ENCODE measurements at regions not wholly inside any gene's neighbourhood (a gene's known extent, or its start where the extent isn't known, plus 50 kb on each side); places are given as distances from the start of the nearest gene placed in this dataset.

DNA sequence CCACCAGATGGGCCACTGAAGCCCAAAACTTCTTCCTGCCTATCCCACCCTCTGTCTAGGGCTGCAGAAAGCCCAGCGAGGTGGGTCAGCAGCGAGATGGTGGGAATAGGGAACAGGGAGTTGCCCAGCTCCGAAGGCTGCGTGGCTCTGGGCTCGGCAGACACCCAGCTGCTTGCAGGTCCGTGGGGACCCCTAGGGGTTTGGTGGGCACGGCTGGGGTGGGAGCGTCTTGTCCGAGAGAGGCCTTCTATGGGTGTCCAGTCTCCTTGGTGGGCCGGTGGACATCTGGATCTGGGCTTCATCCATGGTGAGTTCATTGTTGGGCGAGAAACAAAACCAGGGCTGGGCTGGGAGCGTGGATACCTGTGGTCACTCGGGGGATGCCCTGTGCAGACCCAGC, 1211.0 kb downstream of the BRD1 start:
- ATAC-seq (ENCODE audit: low FRiP score) (no peak), DNase-seq (ENCODE audit: low spot score) (no peak)
- TF ChIP-seq, protein P1, sequence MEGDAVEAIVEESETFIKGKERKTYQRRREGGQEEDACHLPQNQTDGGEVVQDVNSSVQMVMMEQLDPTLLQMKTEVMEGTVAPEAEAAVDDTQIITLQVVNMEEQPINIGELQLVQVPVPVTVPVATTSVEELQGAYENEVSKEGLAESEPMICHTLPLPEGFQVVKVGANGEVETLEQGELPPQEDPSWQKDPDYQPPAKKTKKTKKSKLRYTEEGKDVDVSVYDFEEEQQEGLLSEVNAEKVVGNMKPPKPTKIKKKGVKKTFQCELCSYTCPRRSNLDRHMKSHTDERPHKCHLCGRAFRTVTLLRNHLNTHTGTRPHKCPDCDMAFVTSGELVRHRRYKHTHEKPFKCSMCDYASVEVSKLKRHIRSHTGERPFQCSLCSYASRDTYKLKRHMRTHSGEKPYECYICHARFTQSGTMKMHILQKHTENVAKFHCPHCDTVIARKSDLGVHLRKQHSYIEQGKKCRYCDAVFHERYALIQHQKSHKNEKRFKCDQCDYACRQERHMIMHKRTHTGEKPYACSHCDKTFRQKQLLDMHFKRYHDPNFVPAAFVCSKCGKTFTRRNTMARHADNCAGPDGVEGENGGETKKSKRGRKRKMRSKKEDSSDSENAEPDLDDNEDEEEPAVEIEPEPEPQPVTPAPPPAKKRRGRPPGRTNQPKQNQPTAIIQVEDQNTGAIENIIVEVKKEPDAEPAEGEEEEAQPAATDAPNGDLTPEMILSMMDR (IDR thresholded peaks at IDR 0.05): no peak

DNA sequence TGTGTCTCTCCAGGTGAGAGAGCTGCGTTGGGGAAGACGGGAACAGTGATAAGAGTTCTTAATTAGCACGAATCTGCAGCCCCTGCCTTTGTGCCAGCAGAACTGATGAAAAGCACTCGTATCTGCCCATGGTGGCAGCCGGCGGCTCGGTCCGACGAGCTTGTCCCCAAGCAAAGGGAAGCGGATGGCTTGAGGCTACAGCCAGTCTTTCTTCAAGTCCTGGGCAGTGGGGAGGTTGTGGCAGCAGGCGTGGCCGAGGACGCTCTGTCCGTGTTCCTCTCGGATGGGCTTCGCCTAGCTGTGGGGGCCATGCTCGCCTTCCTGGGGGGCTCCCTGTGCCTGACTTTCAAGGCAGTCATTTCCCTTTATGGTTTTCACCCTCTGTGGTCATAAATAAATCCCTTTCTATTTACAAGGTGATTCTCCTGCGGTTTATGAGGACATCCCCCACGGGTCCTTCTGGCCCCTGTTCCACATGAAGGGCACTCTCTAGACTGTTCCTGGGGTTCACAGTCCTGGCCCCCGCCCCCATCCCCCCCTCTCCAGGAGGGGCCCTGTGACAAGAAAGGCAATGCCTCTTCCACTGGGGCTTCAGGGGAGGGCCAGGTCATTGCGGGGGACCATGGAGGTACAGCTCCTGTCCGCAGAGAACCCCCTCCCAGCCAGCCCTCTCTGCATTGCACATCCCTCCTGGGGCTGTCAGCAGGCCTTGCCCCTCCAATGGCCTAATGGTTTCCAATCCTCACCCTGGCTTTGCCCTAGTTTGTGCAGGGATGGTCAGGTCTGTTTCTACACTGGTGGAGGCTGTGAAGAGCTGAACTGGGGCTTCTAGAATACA, 1212.3 kb downstream of the BRD1 start:
- ATAC-seq (ENCODE audit: low FRiP score) (no peak), DNase-seq (ENCODE audit: low spot score) (no peak)
- TF ChIP-seq, protein P1 (IDR thresholded peaks at IDR 0.05): no peak

DNA sequence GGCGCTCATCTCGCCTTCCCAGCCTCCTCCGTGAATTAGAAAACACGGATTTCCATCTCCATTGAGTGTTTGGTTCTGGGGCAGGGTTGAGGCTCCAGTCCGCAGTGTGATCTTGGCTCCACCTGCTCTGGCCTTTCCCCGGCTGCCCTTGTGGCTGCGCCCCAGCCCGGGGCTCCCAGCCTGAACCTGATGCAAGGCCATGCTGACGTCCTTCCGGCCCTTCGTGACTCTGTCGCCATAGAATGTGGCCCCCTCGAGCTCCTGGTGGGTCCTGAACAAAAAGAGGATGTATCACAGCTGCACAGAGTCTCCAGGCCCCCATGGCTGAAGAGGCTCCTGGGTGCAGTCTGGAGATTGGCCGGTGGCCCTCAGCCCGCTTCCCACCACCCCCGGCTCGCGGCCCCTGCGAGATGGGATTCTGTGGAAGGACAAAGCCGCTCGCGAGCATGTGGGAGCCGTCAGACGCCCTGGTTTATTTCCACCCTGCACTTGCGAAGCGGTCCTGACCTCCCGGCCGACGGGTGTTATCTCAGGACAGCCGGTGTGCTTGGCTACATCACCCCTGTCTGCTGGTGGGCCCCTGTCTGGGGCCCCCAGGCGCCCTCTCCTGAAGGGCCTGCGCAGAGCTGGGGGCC, 1214.0 kb downstream of the BRD1 start:
- no peak for ATAC-seq (ENCODE audit: low FRiP score)
- TF ChIP-seq, protein P1 (IDR thresholded peaks at IDR 0.05): no peak
- no peak for DNase-seq (ENCODE audit: low spot score)

DNA sequence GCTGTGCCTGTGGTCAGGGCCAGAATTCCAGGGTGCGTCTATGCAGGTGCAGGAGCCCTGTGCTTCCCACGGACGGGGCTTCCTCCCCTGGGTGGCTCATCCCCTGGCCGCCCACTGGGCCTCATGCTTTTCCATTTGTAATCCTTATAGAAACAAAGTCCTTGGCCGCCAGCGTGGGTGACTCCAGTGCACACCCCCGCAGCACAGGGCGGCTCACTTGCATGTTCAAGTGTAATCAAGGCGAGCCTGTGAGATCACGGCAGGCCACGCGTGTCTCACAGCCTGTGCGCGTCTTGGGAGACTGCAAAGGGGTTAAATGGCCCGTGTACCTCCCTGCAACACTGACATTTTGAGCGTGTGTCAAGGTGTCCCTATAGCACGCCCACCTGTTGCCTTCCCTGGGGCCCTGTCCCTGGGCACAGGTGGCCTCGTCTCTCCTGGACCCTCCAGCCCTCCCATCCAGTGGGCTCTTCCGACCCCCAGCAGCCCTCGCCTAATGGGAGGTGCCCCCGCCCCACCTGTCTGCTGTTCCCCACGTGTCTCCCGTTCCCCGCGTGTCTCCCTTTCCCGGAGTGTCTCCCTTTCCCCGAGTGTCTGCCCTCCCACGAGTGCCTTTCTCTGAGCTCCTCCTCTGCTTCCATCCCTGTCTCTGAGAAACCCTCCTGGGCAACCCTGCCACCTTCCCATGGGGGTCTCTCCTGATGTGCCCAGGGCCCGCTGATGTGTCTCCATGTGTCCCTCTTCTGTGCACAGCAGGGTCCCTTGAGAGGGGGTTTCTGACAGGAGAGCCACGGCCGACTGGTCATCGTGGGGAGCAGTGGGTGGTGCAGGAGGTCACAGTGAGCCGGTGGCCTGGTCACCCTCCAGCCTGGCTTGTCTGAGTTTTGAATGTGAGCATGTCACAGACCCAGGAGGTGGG, 1215.3 kb downstream of the BRD1 start:
- no peak for DNase-seq (ENCODE audit: low spot score)
- TF ChIP-seq, protein P1 (IDR thresholded peaks at IDR 0.05): no peak
- ATAC-seq (ENCODE audit: low FRiP score): no peak

DNA sequence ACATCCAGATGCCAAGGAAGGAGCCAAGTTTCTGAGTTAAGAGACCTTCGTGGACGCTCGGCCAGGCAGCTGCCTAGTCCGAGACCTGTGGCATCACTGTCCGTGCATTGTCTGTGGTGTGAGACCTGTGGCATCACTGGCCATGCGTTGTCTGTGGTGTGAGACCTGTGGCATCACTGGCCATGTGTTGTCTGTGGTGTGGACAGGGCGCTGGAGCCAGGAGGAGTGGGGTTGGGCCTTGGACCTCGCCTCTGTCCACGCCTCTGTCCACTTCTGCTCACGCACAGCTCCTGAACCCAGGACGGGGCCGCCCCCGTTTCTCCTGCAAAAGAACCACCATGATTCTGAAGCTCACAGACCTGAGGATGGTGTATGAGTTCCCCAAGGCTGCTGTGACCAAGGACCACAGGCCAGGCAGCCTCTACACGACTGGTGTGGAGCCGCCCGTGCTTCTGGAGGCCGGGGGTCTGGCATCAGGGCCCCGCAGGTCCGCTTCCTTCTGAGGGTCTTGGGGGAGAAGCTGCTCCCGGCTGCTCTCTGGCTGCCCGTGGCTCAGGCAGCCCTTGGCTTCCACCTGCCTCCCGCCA, 1218.3 kb downstream of the BRD1 start:
- TF ChIP-seq, protein P1 (IDR thresholded peaks at IDR 0.05): no peak
- no peak for DNase-seq (ENCODE audit: low spot score)
- no peak for ATAC-seq (ENCODE audit: low FRiP score)

DNA sequence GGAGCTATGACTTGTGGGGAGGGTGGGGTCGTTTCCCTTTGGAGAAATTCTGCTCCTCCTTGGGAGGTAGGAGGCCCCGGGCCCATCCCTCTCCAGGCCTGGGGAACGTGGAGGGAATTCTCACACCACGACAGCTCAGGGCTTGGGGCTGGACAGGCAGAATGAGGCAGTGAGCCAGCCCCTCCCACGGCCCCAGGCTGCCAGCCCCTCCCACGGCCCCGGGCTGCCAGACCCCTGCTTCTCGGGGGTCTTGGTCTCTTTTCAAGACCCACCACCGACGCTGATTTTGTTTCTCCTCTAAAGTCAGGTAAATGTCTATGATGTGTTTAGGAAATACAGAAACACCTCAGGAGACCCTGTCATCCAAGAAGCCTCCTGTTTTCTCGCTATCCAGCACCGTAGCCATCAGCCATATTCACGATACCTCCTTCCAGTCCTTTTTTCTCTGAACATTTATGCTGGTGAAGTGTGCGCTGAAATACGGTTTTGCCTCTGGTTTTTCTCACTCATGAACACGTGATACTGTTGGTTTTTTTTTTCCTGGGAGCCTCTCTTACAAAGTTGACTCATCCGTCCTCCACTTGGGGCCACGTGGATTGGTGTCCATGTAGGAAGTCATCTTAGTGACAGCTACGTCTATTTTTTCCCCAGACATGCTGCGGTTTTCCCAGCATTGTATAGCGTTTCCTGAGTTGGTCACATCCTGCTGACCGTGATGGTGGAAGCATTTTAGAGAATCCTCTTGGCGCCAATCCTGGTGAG, 1219.6 kb downstream of the BRD1 start:
- DNase-seq (ENCODE audit: low spot score) (no peak), ATAC-seq (ENCODE audit: low FRiP score) (no peak)
- TF ChIP-seq, protein P1 (IDR thresholded peaks at IDR 0.05): no peak

Data from omental fat pad (tissue), 3 donors.